ENCODE measurements at regions not wholly inside any gene's neighbourhood (a gene's known extent, or its start where the extent isn't known, plus 50 kb on each side); places are given as distances from the start of the nearest gene placed in this dataset.

DNA sequence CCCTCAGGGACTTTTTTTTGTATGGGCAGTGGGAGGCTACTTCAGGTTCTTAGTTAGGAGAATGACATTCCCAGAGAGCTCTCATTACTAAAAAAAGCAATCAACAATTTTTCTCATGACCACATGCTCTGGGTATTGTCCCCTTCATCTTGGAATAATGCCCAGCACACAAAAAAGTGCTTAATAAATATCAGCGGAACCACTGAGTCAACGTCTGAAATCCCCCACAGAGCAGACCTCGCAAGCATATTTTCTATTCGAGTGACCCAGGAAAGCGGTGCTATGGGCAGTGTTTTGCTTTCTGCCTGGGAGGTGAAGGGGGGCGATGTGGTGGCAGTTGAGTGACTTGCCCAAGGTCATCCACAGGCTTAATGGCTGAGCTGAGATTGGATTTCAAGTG is 493.4 kb upstream of the ZMIZ1 start:
- intact Hi-C loops (cut with DNase I): no loop called here
- no peak for DNase-seq

GRCh38 chr10:78576276-78576675 is 492.5 kb upstream of the ZMIZ1 start:
- intact Hi-C loops (cut with DNase I): no loop called here
- DNase-seq: no peak

DNA sequence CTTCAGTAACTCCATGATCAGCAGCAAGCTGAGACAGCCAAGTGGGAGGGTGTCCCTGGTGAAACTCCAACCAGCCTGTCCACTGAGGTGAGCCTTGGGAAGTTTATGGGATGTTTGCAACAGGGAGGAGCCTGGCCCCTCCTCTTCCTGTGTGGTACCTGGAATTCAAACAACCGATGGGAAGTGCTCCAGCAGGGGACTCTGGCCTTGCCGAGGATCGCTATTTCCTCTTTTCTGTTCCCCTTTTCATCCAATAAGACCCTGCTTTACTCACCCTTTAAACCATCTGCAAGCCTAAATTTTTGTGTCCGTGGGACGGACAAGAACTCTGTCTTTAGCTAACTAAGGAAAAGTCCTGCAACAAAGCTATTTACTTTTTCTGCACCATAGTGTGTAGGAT is 491.1 kb upstream of the ZMIZ1 start:
- intact Hi-C loops (cut with DNase I): no loop called here
- DNase-seq: no peak

DNA sequence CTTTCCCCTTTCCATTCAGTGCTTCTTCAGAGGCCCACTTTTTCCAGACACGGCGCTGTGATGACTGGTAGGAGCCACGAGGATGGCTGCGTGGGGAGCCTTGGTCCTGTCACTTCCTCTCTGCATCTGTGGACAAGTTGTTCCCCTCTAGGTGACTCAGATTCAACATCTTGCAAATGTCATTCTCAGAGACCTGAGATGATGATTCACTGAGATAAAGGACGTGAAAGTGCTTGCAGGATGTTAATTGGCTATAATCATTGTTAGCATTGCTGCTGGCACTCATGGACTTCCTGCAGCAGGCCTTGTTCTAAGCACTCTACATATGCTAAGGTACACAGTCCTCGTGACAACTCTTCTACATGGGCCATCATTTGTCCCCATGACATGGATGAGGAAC is 489.8 kb upstream of the ZMIZ1 start:
- peak in 5 of 10 donors; percentile 39 to 83 (median 41) for DNase-seq
- intact Hi-C loops (cut with DNase I): no loop called here

- intact Hi-C loops (cut with DNase I): no loop called here
- DNase-seq: peak in 3 of 10 donors; percentile 20 to 34 (median 31)
Observed at GRCh38 chr10:78579576-78579975, 489.2 kb upstream of the ZMIZ1 start.

- DNase-seq: peak; percentile 77 to 98 (median 88)
- intact Hi-C loops (cut with DNase I): no loop called here
Observed at GRCh38 chr10:78579995-78580394, 488.8 kb upstream of the ZMIZ1 start.

DNA sequence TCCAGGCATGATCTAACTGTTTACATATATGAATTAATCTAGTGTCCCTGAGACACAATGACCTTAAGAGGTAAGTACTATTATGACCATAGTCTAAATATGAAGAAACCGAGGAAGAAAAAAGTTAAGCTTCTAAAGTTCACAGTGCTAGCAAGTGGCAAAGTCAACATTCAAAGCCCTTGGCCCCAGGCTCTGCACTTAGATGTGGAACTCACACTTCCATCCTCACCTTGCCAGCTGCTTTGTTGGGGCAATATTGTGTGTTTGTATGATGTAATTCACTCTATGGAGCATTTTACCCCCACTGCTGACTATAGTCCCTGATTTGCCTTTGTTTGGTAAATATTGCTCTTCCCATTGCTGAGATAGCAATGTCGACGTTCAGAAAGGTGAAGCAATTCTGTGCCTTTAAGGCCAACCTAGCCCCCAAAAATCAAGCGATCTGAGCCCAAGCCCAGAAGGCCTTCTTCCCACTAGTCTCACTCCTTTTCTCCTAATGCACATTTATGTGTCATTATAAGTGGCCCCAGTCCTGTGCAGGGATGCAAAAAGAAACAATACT is 487.6 kb upstream of the ZMIZ1 start:
- intact Hi-C loops (cut with DNase I): no loop called here
- no peak for DNase-seq

- intact Hi-C loops (cut with DNase I): no loop called here
Observed at GRCh38 chr10:78582540-78582939, 486.2 kb upstream of the ZMIZ1 start.

DNA sequence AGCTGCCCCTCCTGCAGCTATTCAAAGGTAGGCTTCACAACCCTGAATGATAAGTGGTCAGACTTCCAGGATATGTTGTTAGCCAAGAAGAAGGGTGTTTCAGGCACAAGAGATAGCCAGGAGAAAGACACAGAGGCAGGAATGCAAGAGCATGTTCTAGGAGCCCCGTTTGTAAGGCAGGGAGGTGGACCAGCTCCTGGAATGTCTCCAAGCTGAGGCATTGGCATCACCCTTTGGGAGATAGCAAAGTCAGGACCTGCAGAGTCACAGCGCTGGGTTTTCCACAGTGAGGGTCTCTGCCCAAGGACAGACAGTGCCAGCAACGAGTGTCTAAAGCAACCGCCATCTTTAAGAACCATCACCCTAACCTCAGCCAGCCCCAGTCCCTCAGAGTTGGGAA is 484.5 kb upstream of the ZMIZ1 start:
- intact Hi-C loops (cut with DNase I): no loop called here

More at GRCh38 chr10:78582540-78582939, 486.2 kb upstream of the ZMIZ1 start:
- DNase-seq: no peak

DNA sequence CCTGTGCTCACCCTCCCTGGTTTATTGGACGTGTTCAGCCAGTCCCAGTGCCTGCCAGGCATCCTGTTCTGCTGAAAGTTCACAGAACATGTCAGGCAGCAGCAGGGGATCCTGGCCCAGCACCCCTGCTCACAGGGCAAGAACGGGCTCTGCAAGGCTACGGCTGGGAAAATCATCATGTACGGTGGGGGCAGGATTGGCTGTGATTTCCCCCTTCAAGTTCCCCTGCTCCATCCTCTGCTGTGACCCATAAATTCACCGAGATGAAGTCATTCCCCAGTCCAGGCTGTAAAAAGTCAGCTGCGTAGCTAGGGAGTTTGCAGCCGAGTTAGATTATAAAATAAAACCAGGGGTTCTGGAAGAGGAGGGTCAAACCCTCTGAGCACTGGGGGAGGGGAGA is 484.1 kb upstream of the ZMIZ1 start:
- intact Hi-C loops (cut with DNase I): no loop called here
- DNase-seq: no peak

More for the DNA sequence above, 484.5 kb upstream of the ZMIZ1 start:
- DNase-seq: no peak

GRCh38 chr10:78585952-78586351 is 482.8 kb upstream of the ZMIZ1 start:
- intact Hi-C loops (cut with DNase I): no loop called here
- DNase-seq: no peak

GRCh38 chr10:78588194-78588811 is 480.5 kb upstream of the ZMIZ1 start:
- DNase-seq: no peak
- intact Hi-C loops (cut with DNase I): no loop called here

- no peak for DNase-seq
- intact Hi-C loops (cut with DNase I): no loop called here
Observed at GRCh38 chr10:78589687-78590086, 479.1 kb upstream of the ZMIZ1 start.

- DNase-seq: no peak
- intact Hi-C loops (cut with DNase I): no loop called here
Observed at GRCh38 chr10:78591066-78591465, 477.7 kb upstream of the ZMIZ1 start.

DNA sequence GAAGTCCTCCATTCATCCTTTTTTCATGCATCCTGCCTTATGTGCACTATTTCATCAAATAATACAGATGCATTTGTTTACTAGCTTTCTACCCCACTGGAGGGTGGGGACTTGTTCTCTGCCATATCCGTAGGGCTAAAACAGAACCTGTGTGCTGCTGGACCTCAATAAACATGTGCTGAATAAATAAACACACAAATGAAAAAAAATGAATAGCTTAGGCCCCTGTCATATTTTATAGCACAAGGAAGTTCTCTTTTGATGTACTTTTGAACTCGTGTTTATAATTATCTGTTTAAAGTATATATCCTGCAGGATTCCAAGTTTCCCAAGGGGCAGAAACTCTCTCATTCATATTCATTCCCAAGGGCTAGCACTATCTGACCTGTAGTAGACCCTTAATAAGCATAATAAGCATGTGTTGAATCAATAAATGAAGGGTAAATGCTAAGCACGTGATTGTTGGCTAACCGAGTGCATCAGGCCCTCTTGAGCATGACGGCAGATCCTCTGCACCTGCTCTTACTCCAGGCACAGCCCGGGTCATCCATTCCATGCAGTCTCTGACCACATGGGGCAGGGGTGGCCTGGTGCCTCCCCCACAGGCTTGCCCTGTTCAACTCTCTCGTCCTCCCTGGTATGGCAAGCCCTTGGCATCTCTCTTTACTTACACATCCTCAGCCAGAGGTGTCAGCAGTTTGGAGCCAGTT is 474.1 kb upstream of the ZMIZ1 start:
- intact Hi-C loops (cut with DNase I): no loop called here
- DNase-seq: peak in 1 of 10 donors; percentile 68

- no peak for DNase-seq
- intact Hi-C loops (cut with DNase I): no loop called here
Observed at GRCh38 chr10:78595269-78595619, 473.5 kb upstream of the ZMIZ1 start.

GRCh38 chr10:78596556-78596955 is 472.2 kb upstream of the ZMIZ1 start:
- intact Hi-C loops (cut with DNase I): no loop called here
- DNase-seq: no peak

DNA sequence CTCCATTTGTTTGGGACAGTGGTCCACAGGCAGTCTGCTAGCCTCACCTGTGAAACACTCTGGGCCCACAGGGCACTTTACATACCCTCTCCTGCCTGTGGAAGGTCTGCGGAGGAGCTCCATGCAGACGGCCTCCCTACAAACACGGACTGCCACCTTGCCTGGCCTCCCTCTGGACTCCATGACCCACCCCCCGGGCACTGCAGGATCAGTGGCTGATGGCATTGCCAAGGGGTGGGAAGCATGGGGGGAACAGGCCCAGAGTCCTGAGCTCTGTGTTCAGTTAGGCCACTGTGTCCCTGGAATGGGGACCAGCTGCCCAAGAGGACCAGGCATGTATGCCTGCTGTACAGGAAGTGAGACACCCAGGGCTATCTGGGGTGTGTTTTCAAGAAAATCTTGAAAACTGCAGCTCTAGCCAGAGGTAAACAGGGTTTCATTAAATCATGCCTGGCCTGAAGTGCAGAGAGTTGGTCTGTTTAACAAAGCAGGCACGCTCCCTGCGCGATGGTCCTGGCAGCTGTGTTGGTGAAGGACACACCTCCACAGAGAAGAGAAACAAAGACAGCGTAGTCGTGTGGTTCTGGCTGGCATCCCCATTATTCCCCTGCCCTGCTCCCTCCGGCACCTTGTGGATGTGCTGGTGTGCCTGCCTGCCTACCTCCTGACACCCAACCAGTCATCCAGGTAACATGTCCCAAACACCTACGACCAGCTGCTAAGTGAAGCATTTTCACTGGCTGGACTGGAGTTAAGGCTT is 470.8 kb upstream of the ZMIZ1 start:
- intact Hi-C loops (cut with DNase I): no loop called here
- no peak for DNase-seq

DNA sequence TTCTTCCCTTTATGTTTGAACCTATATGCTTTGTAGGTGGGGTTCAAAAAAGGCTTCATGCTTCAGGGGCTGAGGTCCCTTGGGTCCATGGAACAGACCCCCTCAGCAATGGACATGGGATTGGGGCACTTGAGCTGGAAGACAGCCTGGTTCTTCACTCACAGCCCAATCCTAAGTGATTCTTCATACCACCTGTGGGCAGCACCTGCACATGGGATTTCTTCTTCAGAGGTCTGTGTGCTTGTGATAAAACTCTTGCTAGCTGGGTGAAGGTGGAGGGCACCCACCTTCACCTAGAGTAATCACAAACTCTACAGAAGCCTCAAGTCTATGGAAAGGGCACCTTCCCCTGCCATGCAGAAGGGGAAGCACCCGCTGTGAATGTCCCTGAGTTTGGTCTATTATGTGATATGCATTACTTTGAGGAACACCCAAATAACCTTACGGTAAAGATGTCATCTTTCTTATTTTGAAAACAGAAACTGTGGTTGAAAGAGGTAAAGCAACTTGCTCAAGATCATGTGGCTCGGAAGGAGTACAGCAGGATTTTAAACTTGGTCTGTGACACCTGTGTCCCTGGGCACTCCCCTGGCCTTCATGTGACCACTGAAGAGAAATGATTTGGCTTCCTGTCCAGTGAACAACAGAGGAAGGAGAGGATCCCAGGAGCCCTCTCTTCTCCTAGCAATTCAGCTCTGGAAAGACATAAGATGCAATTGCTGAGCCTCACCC is 469.5 kb upstream of the ZMIZ1 start:
- no peak for DNase-seq
- intact Hi-C loops (cut with DNase I): no loop called here

DNA sequence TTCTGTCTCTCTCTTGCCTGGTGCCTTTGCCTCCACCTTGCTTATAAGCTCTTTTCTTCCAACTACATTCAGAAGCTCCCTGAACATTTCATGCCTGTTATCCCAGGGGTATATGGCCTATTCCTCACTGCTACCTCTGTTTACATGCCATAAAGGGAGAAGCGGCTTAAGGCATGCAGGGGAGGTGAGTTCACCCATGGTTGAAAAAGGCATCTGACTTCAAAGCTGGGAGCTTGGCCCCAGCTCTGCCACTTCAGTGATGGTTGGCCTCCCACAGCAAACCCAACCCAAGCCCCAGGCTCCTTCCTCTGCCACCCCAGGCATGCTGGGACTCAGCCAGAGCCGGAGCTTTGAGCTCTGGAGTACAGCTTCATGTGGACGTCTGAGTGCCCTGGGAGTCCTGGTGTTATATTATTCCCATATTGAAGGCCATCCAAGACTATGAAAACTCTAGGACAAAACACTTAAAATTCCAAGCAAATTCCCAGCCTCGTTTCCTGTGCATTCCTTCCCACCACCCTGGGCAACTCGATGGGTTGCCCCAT is 468.6 kb upstream of the ZMIZ1 start:
- no peak for DNase-seq
- intact Hi-C loops (cut with DNase I): no loop called here
